ENCODE measurements at regions not wholly inside any gene's neighbourhood (a gene's known extent, or its start where the extent isn't known, plus 50 kb on each side); places are given as distances from the start of the nearest gene placed in this dataset.

- TF ChIP-seq CHD2 (IDR thresholded peaks at IDR 0.05; ENCODE audit: borderline replicate concordance, low read depth, low read length) = no peak
- ATAC-seq (no peak), DNase-seq (ENCODE audit: low read depth, low spot score) (no peak), FAIRE-seq (no peak)
- no peak overlapping the region for H3K4me3 ChIP-seq
- RAD21 ChIA-PET (ENCODE audit: unreplicated experiment) = no interaction called here
- no peaks in the 10 kb centered on the region for H3K36me3 ChIP-seq (ENCODE audit: control insufficient read depth in 2 of 2, insufficient read depth in 2 of 2, low read length in 1 of 2)
- no peaks in the 10 kb centered on the region for H3K4me1 ChIP-seq (ENCODE audit: control insufficient read depth, insufficient read depth, low read length)
- SMC1A ChIA-PET (ENCODE audit: uncharacterized antibody, unreplicated experiment) = no interaction called here
- intact Hi-C loops (cut with micrococcal nuclease; ENCODE audit: unreplicated experiment) (no loop called here), in situ Hi-C loops (cut with MboI) (no loop called here)
- H3K9me3 ChIP-seq (replicated peaks; ENCODE audit: control insufficient read depth, insufficient read depth, low read length) = peaks cover 5% of the 10 kb centered on the region
- H4K20me1 ChIP-seq (ENCODE audit: control insufficient read depth, insufficient read depth) = no peaks in the 10 kb centered on the region
- POLR2A ChIA-PET = interaction anchor here (0.7 kb wide), 1 partner anchor 9 kb away, joined by 3 read pairs; no protein-coding TSS in a partner anchor
- H3K9ac ChIP-seq (ENCODE audit: control insufficient read depth, insufficient read depth, low read length) = no peak overlapping the region
- H2AFZ ChIP-seq (ENCODE audit: control insufficient read depth, low read depth, low read length) = no peak overlapping the region
- WGBS (ENCODE audit: insufficient coverage, insufficient replicate concordance, low lambda C conversion rate, missing lambda C conversion rate) = 44% methylated on average over 25 of the region's 25 CpGs
- no peaks in the 10 kb centered on the region for H3K79me2 ChIP-seq (ENCODE audit: control insufficient read depth, insufficient read depth, low read length)
- H3K27ac ChIP-seq (ENCODE audit: control insufficient read depth, insufficient read depth) = no peak overlapping the region
- H3K4me2 ChIP-seq (ENCODE audit: control insufficient read depth, insufficient read depth) = no peak overlapping the region
- CTCF ChIA-PET = no interaction called here
- H3K27me3 ChIP-seq (replicated peaks in 1 of 2; ENCODE audit: control insufficient read depth in 2 of 2, insufficient read depth in 2 of 2, low read length in 1 of 2) = no peaks in the 10 kb centered on the region
- no TSS peak for BruUV-seq (replicated peaks)
These were observed 94.8 kb upstream of the SOX1 start for GRCh38 chr13:111971891-111972780.

GRCh38 chr13:111973186-111973585 lies 93.8 kb upstream of the SOX1 start:
- no peak overlapping the region for H3K4me2 ChIP-seq (ENCODE audit: control insufficient read depth, insufficient read depth)
- no peaks in the 10 kb centered on the region for H3K4me1 ChIP-seq (ENCODE audit: control insufficient read depth, insufficient read depth, low read length)
- ChIA-PET POLR2A (no interaction called here), RAD21 (ENCODE audit: unreplicated experiment) (no interaction called here), CTCF (no interaction called here), SMC1A (ENCODE audit: uncharacterized antibody, unreplicated experiment) (no interaction called here)
- intact Hi-C loops (cut with micrococcal nuclease; ENCODE audit: unreplicated experiment) = no loop called here
- FAIRE-seq (no peak), DNase-seq (ENCODE audit: low read depth, low spot score) (no peak), ATAC-seq (no peak)
- H3K27ac ChIP-seq (ENCODE audit: control insufficient read depth, insufficient read depth) = no peak overlapping the region
- peaks cover 5% of the 10 kb centered on the region for H3K9me3 ChIP-seq (replicated peaks; ENCODE audit: control insufficient read depth, insufficient read depth, low read length)
- H3K9ac ChIP-seq (ENCODE audit: control insufficient read depth, insufficient read depth, low read length) = no peak overlapping the region
- in situ Hi-C loops (cut with MboI) = no loop called here
- no peaks in the 10 kb centered on the region for H4K20me1 ChIP-seq (ENCODE audit: control insufficient read depth, insufficient read depth)
- no peaks in the 10 kb centered on the region for H3K79me2 ChIP-seq (ENCODE audit: control insufficient read depth, insufficient read depth, low read length)
- BruUV-seq (replicated peaks) = no TSS peak
- no peaks in the 10 kb centered on the region for H3K36me3 ChIP-seq (ENCODE audit: control insufficient read depth in 2 of 2, insufficient read depth in 2 of 2, low read length in 1 of 2)
- no peaks in the 10 kb centered on the region for H3K27me3 ChIP-seq (replicated peaks in 1 of 2; ENCODE audit: control insufficient read depth in 2 of 2, insufficient read depth in 2 of 2, low read length in 1 of 2)
- WGBS (ENCODE audit: insufficient coverage, insufficient replicate concordance, low lambda C conversion rate, missing lambda C conversion rate) = 54% methylated on average over 15 of the region's 15 CpGs
- no peak overlapping the region for H2AFZ ChIP-seq (ENCODE audit: control insufficient read depth, low read depth, low read length)
- no peak overlapping the region for H3K4me3 ChIP-seq
- no peak for TF ChIP-seq E2F8 (IDR thresholded peaks at IDR 0.05; ENCODE audit: low read depth, partially characterized antibody)
- TF ChIP-seq YBX1 (IDR thresholded peaks at IDR 0.05) = no peak
- TF ChIP-seq IRF4 (IDR thresholded peaks at IDR 0.05; ENCODE audit: low read depth, low read length) = no peak
- no peak for TF ChIP-seq RB1 (IDR thresholded peaks at IDR 0.05; ENCODE audit: borderline replicate concordance)
- no peak for TF ChIP-seq LARP7 (IDR thresholded peaks at IDR 0.05)
- TF ChIP-seq NFXL1 (IDR thresholded peaks at IDR 0.05; ENCODE audit: borderline replicate concordance) = no peak
- no peak for TF ChIP-seq NR2C1 (IDR thresholded peaks at IDR 0.05)
- no peak for TF ChIP-seq TCF7 (IDR thresholded peaks at IDR 0.05; ENCODE audit: borderline replicate concordance)
- no peak for TF ChIP-seq MTA3 (IDR thresholded peaks at IDR 0.05; ENCODE audit: borderline replicate concordance, low read length)
- no peak for TF ChIP-seq CBX3 (IDR thresholded peaks at IDR 0.05; ENCODE audit: borderline replicate concordance, low read depth)
- TF ChIP-seq ETV6 (conservative IDR thresholded peaks at IDR 0.05 in 1 of 2, IDR thresholded peaks at IDR 0.05 in 1 of 2; ENCODE audit: borderline replicate concordance in 1 of 2, low read depth in 1 of 2) = no peak
- TF ChIP-seq BCL3 (IDR thresholded peaks at IDR 0.05; ENCODE audit: borderline replicate concordance, insufficient read depth, low read depth, low read length, poor library complexity, severe bottlenecking) = no peak
- TF ChIP-seq CREM (IDR thresholded peaks at IDR 0.05; ENCODE audit: low read depth) = no peak

Data from GM12878 (cell line).